Psoas muscle (tissue), 7 donors: ENCODE measurements at regions not wholly inside any gene's neighbourhood (a gene's known extent, or its start where the extent isn't known, plus 50 kb on each side); places are given as distances from the start of the nearest gene placed in this dataset.

Source experiments
- ATAC-seq, 4 donors: fragments of 200-7000 bp; cut with Tn5 transposase; one replicate each; pipeline ENCODE4 v1.9.1; 2020; ENCODE audit warnings: moderate library complexity in 3 of 4, mild to moderate bottlenecking in 2 of 4
- DNase-seq, 2 donors: peaks; one replicate each; pipeline ENCODE4 v3.0.0-alpha.2; 2020
- H3K27ac ChIP-seq: fragments of 200-600 bp; one replicate; pipeline ENCODE4 v1.8.0; 2022
- H3K27me3 ChIP-seq, 3 donors: fragments of 200-600 bp in 1 of 3; one replicate each; pipeline versions ENCODE4 v1.6.1 to v1.8.0; 2013 to 2022; ENCODE audit warnings: low read length in 2 of 3, mild to moderate bottlenecking in 2 of 3, moderate library complexity in 1 of 3; ENCODE audit not compliant: insufficient read depth in 3 of 3
- H3K36me3 ChIP-seq, 2 donors: fragments of 200-600 bp in 1 of 2; one replicate each; pipeline versions ENCODE4 v1.6.1 to v1.8.0; 2013 to 2022; ENCODE audit warnings: low read depth in 1 of 2, mild to moderate bottlenecking in 1 of 2, moderate library complexity in 1 of 2; ENCODE audit not compliant: insufficient read depth in 1 of 2
- H3K4me1 ChIP-seq: fragments of 200-600 bp; one replicate; pipeline ENCODE4 v1.8.0; 2022
- H3K4me3 ChIP-seq: fragments of 200-600 bp; one replicate; pipeline ENCODE4 v1.8.0; 2022; ENCODE audit warnings: mild to moderate bottlenecking
- H3K9me3 ChIP-seq: fragments of 200-600 bp; one replicate; pipeline ENCODE4 v1.8.0; 2022
- CTCF ChIP-seq: fragments of 200-600 bp; IDR thresholded peaks from one replicate; pipeline ENCODE4 v1.8.0; 2022; ENCODE audit warnings: antibody characterized with exemption
- WGBS, 3 donors: extraction: QIAGEN DNeasy Blood & Tissue Kit; methylation state at CpG; one replicate each; pipeline versions ENCODE4 v1.1.6 to v1.1.7; 2013; 5-methylcytosine and 5-hydroxymethylcytosine counted together
- intact Hi-C, 2 donors: fragments of 100-400 bp; cut with DNase I; formaldehyde crosslinking; loops; one replicate each; pipeline versions ENCODE4 v1.11.0 to v1.14.2; 2022
- donor health status: healthy with polysubstance abuse.
- donor health status: DM: no; HTN: no; CAD: no; lungs with moderate emphysema.
- donor health status: Bipolar disorder and iron deficiency.
- donor health status: healthy.
- donor health status: DM: yes; HTN: yes; CAD: no.
- donor health status: DM: no; HTN: no; CAD: no.
- donor health status: DM: yes; HTN: yes; CAD: no.

GRCh38 chr18:39801010-39801409, 2154.0 kb upstream of the PIK3C3 start:
- 96 to 98% (median 97%) methylated on average over 15 of the region's 15 CpGs for WGBS, 3 donors
- Histone ChIP-seq H3K4me1 (no peaks in the 10 kb centered on the region), H3K27me3 (no peaks in the 10 kb centered on the region), H3K9me3 (no peaks in the 10 kb centered on the region), H3K4me3 (no peak overlapping the region), H3K36me3 (no peaks in the 10 kb centered on the region), H3K27ac (no peak overlapping the region)
- intact Hi-C loops = no loop called here
- no peak for TF ChIP-seq CTCF
- ATAC-seq (no peak), DNase-seq (no peak)

- TF ChIP-seq CTCF = no peak
- Histone ChIP-seq H3K36me3 (no peaks in the 10 kb centered on the region), H3K27me3 (no peaks in the 10 kb centered on the region), H3K9me3 (no peaks in the 10 kb centered on the region), H3K4me3 (no peak overlapping the region), H3K4me1 (no peaks in the 10 kb centered on the region), H3K27ac (no peak overlapping the region)
- DNase-seq (no peak), ATAC-seq (no peak)
- WGBS, 3 donors = 17 to 40% (median 25%) methylated on average over 9 of the region's 9 CpGs
- intact Hi-C loops = no loop called here
These were observed 2156.0 kb upstream of the PIK3C3 start for GRCh38 chr18:39799006-39799405.

- no peak overlapping the region for H3K4me3 ChIP-seq
- no peaks in the 10 kb centered on the region for H3K9me3 ChIP-seq
- no peaks in the 10 kb centered on the region for H3K36me3 ChIP-seq
- DNase-seq = no peak
- intact Hi-C loops = no loop called here
- no peak for TF ChIP-seq CTCF
- 85% methylated on average over 3 of the region's 3 CpGs for WGBS, 3 donors
- no peak for ATAC-seq
- H3K27me3 ChIP-seq = no peaks in the 10 kb centered on the region
- H3K27ac ChIP-seq = no peak overlapping the region
- H3K4me1 ChIP-seq = no peaks in the 10 kb centered on the region
These were observed 2158.6 kb upstream of the PIK3C3 start for GRCh38 chr18:39796393-39796792.

GRCh38 chr18:39795350-39795749, 2159.7 kb upstream of the PIK3C3 start:
- DNase-seq (no peak), ATAC-seq (no peak)
- Histone ChIP-seq H3K4me3 (no peak overlapping the region), H3K4me1 (no peaks in the 10 kb centered on the region), H3K9me3 (no peaks in the 10 kb centered on the region), H3K27ac (no peak overlapping the region), H3K36me3 (no peaks in the 10 kb centered on the region), H3K27me3 (no peaks in the 10 kb centered on the region)
- intact Hi-C loops = no loop called here
- 54 to 79% (median 58%) methylated on average over 1 of the region's 1 CpG for WGBS, 3 donors
- TF ChIP-seq CTCF = no peak

- DNase-seq = no peak
- no peak for TF ChIP-seq CTCF
- Histone ChIP-seq H3K4me1 (no peaks in the 10 kb centered on the region), H3K4me3 (no peak overlapping the region), H3K36me3 (no peaks in the 10 kb centered on the region), H3K27ac (no peak overlapping the region), H3K9me3 (no peaks in the 10 kb centered on the region), H3K27me3 (no peaks in the 10 kb centered on the region)
- WGBS, 3 donors = 96 to 98% (median 98%) methylated on average over 5 of the region's 5 CpGs
- ATAC-seq = no peak
- intact Hi-C loops = no loop called here
These were observed 2161.4 kb upstream of the PIK3C3 start for GRCh38 chr18:39793609-39794008.
